ENCODE measurements at regions not wholly inside any gene's neighbourhood (a gene's known extent, or its start where the extent isn't known, plus 50 kb on each side); places are given as distances from the start of the nearest gene placed in this dataset.

DNA sequence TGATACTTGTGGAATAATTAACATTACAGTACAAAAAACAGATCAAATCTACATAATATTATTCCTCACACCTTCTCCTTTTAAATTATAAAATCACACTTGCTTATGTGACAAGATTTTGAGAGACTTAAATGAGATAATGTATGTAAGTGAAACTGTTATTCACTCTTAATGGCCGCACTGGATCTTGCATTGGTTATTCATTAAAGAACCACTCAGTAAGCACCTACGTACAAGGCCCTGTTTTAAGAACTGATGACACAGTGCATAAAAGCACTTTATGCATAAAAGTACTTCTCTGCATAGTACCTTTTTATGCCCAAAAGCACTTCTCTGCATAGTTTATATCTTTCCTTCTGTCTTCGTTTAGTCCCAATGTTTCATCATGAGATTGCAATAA lies 172.1 kb downstream of the GOLGA6L6 start:
- no peak overlapping the region for H3K4me3 Mint-ChIP-seq
- WGBS (ENCODE audit: insufficient coverage): 93% methylated on average over 2 of the region's 3 CpGs
- intact Hi-C loops (cut with micrococcal nuclease): no loop called here

DNA sequence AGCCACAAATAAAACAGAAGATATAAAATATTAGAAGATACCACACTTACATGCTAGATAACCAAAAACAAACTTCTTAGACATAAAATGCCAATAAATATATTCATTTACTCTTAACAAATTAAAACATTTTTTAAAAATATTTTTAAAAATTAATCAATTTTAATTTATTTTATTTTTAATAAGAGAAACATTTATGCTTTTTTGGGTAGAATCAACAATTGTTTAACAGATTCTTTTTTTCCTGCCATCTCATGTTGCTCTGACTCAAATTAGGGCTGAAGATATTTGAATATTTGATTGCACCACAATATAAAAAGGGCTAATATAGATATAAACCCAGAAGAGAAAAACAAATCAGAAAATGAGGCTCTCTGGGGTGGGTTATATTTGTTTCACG lies 172.6 kb downstream of the GOLGA6L6 start:
- CTCF ChIA-PET: no interaction called here
- Mint-ChIP-seq H3K27ac (no peak overlapping the region), H3K4me3 (no peak overlapping the region), H3K9me3 (ENCODE audit: insufficient read depth) (no peaks in the 10 kb centered on the region), H3K4me1 (no peaks in the 10 kb centered on the region), H3K27me3 (no peaks in the 10 kb centered on the region)
- H3K4me1 ChIP-seq (ENCODE audit: control insufficient read depth in 2 of 2, insufficient read depth in 2 of 2, low read length in 2 of 2): no peaks in the 10 kb centered on the region
- no peak overlapping the region for H3K9ac ChIP-seq (ENCODE audit: low read length)
- no peaks in the 10 kb centered on the region for H4K20me1 ChIP-seq (ENCODE audit: control insufficient read depth, insufficient read depth, low read length, poor library complexity, severe bottlenecking)
- H2AFZ ChIP-seq (ENCODE audit: insufficient read depth, low read depth, low read length, poor library complexity, severe bottlenecking): no peak overlapping the region
- no peak overlapping the region for H3K4me2 ChIP-seq (replicated peaks; ENCODE audit: low read depth, low read length, poor library complexity, severe bottlenecking)
- H3K79me2 ChIP-seq (ENCODE audit: control insufficient read depth, insufficient read depth, low read length): no peaks in the 10 kb centered on the region
- POLR2A ChIA-PET: no interaction called here
- ATAC-seq (ENCODE audit: low read depth) (no peak), DNase-seq (no peak)
- no CpG with 5 or more reads among the region's 1 CpG for WGBS (ENCODE audit: insufficient coverage)
- H3K27ac ChIP-seq (ENCODE audit: low read length in 2 of 2): no peak overlapping the region
- no peaks in the 10 kb centered on the region for H3K27me3 ChIP-seq (replicated peaks in 1 of 4; ENCODE audit: control extremely low read depth in 1 of 4, control insufficient read depth in 3 of 4, insufficient read depth in 4 of 4, low read length in 3 of 4)
- no peaks in the 10 kb centered on the region for H3K36me3 ChIP-seq (replicated peaks in 1 of 2; ENCODE audit: control extremely low read depth in 1 of 2, control insufficient read depth in 1 of 2, extremely low read depth in 1 of 2, insufficient read depth in 2 of 2, low read length in 1 of 2)
- no peaks in the 10 kb centered on the region for H3K9me3 ChIP-seq (ENCODE audit: control extremely low read depth in 1 of 3, control insufficient read depth in 2 of 3, insufficient read depth in 1 of 3, low read length in 2 of 3)
- TF ChIP-seq, protein P1, sequence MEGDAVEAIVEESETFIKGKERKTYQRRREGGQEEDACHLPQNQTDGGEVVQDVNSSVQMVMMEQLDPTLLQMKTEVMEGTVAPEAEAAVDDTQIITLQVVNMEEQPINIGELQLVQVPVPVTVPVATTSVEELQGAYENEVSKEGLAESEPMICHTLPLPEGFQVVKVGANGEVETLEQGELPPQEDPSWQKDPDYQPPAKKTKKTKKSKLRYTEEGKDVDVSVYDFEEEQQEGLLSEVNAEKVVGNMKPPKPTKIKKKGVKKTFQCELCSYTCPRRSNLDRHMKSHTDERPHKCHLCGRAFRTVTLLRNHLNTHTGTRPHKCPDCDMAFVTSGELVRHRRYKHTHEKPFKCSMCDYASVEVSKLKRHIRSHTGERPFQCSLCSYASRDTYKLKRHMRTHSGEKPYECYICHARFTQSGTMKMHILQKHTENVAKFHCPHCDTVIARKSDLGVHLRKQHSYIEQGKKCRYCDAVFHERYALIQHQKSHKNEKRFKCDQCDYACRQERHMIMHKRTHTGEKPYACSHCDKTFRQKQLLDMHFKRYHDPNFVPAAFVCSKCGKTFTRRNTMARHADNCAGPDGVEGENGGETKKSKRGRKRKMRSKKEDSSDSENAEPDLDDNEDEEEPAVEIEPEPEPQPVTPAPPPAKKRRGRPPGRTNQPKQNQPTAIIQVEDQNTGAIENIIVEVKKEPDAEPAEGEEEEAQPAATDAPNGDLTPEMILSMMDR (IDR thresholded peaks at IDR 0.05): no peak
- TF ChIP-seq EZH2 (IDR thresholded peaks at IDR 0.05; ENCODE audit: borderline replicate concordance, insufficient read depth, low read depth, low read length, poor library complexity, severe bottlenecking): no peak
- intact Hi-C loops (cut with micrococcal nuclease): no loop called here
- no peak overlapping the region for H3K4me3 ChIP-seq (ENCODE audit: control extremely low read depth in 1 of 5, extremely low read depth in 1 of 5, insufficient read depth in 1 of 5, low read depth in 2 of 5, low read length in 4 of 5)

More for the DNA sequence above, 172.1 kb downstream of the GOLGA6L6 start:
- Histone ChIP-seq H3K79me2 (ENCODE audit: control insufficient read depth, insufficient read depth, low read length) (no peaks in the 10 kb centered on the region), H3K4me2 (replicated peaks; ENCODE audit: low read depth, low read length, poor library complexity, severe bottlenecking) (no peak overlapping the region), H2AFZ (ENCODE audit: insufficient read depth, low read depth, low read length, poor library complexity, severe bottlenecking) (no peak overlapping the region), H3K27ac (ENCODE audit: low read length in 2 of 2) (no peak overlapping the region), H3K36me3 (replicated peaks in 1 of 2; ENCODE audit: control extremely low read depth in 1 of 2, control insufficient read depth in 1 of 2, extremely low read depth in 1 of 2, insufficient read depth in 2 of 2, low read length in 1 of 2) (no peaks in the 10 kb centered on the region), H3K4me3 (ENCODE audit: control extremely low read depth in 1 of 5, extremely low read depth in 1 of 5, insufficient read depth in 1 of 5, low read depth in 2 of 5, low read length in 4 of 5) (no peak overlapping the region), H3K27me3 (replicated peaks in 1 of 4; ENCODE audit: control extremely low read depth in 1 of 4, control insufficient read depth in 3 of 4, insufficient read depth in 4 of 4, low read length in 3 of 4) (no peaks in the 10 kb centered on the region), H3K9me3 (ENCODE audit: control extremely low read depth in 1 of 3, control insufficient read depth in 2 of 3, insufficient read depth in 1 of 3, low read length in 2 of 3) (no peaks in the 10 kb centered on the region), H4K20me1 (ENCODE audit: control insufficient read depth, insufficient read depth, low read length, poor library complexity, severe bottlenecking) (no peaks in the 10 kb centered on the region), H3K4me1 (ENCODE audit: control insufficient read depth in 2 of 2, insufficient read depth in 2 of 2, low read length in 2 of 2) (no peaks in the 10 kb centered on the region), H3K9ac (ENCODE audit: low read length) (no peak overlapping the region)
- Mint-ChIP-seq H3K27ac (no peak overlapping the region), H3K27me3 (no peaks in the 10 kb centered on the region), H3K9me3 (ENCODE audit: insufficient read depth) (no peaks in the 10 kb centered on the region), H3K4me1 (no peaks in the 10 kb centered on the region)
- TF ChIP-seq EZH2 (IDR thresholded peaks at IDR 0.05; ENCODE audit: borderline replicate concordance, insufficient read depth, low read depth, low read length, poor library complexity, severe bottlenecking): no peak
- TF ChIP-seq, protein P1 (IDR thresholded peaks at IDR 0.05): no peak
- POLR2A ChIA-PET: no interaction called here
- CTCF ChIA-PET: no interaction called here
- ATAC-seq (ENCODE audit: low read depth): no peak
- no peak for DNase-seq
